IMR-90 (cell line): ENCODE measurements at regions not wholly inside any gene's neighbourhood (a gene's known extent, or its start where the extent isn't known, plus 50 kb on each side); places are given as distances from the start of the nearest gene placed in this dataset.

Experiments used
- ATAC-seq: fragments of 200-7000 bp; cut with Tn5 transposase; 2 replicates; pipeline ENCODE4 v1.9.1; 2020; ENCODE audit warnings: low read depth, mild to moderate bottlenecking, moderate library complexity
- BruUV-seq: library from RNA; stranded (reverse); fragments of 400-500 nt; replicated peaks from 2 replicates; lab custom pipeline; 2021; lab: Mats Ljungman, UMichigan
- CTCF ChIA-PET: fragments of 300-600 bp; formaldehyde crosslinking; extraction: SDS; loops from one replicate; lab custom pipeline; 2021; ENCODE audit warnings: antibody characterized with exemption; lab: Yijun Ruan, JAX
- POLR2A ChIA-PET: fragments of 300-600 bp; sonication (Branson Sonifier 250); formaldehyde crosslinking; loops from one replicate; lab custom pipeline; 2022; ENCODE audit warnings: antibody characterized with exemption; ENCODE audit not compliant: unreplicated experiment; lab: Charles Lee
- DNase-seq: peaks from one replicate; pipeline ENCODE4 v3.0.0; 2013
- H2AFZ ChIP-seq: replicated peaks from 2 replicates; pipeline ENCODE3; 2013; ENCODE audit warnings: low read length, mild to moderate bottlenecking; ENCODE audit not compliant: poor library complexity
- H2AK5ac ChIP-seq: 2 replicates; pipeline ENCODE4 v1.6.1; 2013; ENCODE audit warnings: low read depth, low read length, inconsistent platforms
- H2AK9ac ChIP-seq: replicated peaks from 2 replicates; pipeline ENCODE3; 2013; ENCODE audit warnings: mild to moderate bottlenecking, low read depth, low read length, moderate library complexity; ENCODE audit not compliant: poor library complexity
- H2BK120ac ChIP-seq: 2 replicates; pipeline ENCODE4 v1.6.1; 2013; ENCODE audit warnings: low read depth, low read length, inconsistent platforms
- H2BK15ac ChIP-seq: 3 replicates; pipeline ENCODE4 v1.6.1; 2013; ENCODE audit warnings: low read depth, low read length, inconsistent platforms
- H2BK20ac ChIP-seq: 2 replicates; pipeline ENCODE4 v1.6.1; 2013; ENCODE audit warnings: low read depth, mild to moderate bottlenecking, inconsistent platforms, low read length, moderate library complexity
- H2BK5ac ChIP-seq: 2 replicates; pipeline ENCODE4 v1.6.1; 2013; ENCODE audit warnings: mild to moderate bottlenecking, low read depth, low read length, inconsistent platforms; ENCODE audit not compliant: poor library complexity, severe bottlenecking
- H3K14ac ChIP-seq: replicated peaks from 2 replicates; pipeline ENCODE4 v1.6.1; 2013; ENCODE audit warnings: low read depth, low read length, inconsistent platforms
- H3K18ac ChIP-seq: 2 replicates; pipeline ENCODE4 v1.6.1; 2013; ENCODE audit warnings: low read depth, low read length, control low read depth
- H3K23ac ChIP-seq: 2 replicates; pipeline ENCODE4 v1.6.1; 2013; ENCODE audit warnings: low read depth, low read length, inconsistent platforms
- H3K27ac ChIP-seq: 2 replicates; pipeline ENCODE4 v1.5.1; 2013; ENCODE audit warnings: mild to moderate bottlenecking, control low read depth, low read length; ENCODE audit not compliant: insufficient read depth
- H3K27me3 ChIP-seq: 2 replicates; pipeline ENCODE4 v1.6.1; 2013; ENCODE audit warnings: low read length; ENCODE audit not compliant: control insufficient read depth, insufficient read depth
- H3K36me3 ChIP-seq: 2 replicates; pipeline ENCODE4 v1.6.1; 2013; ENCODE audit warnings: low read length, mixed read lengths; ENCODE audit not compliant: control insufficient read depth, insufficient read depth
- H3K4ac ChIP-seq: 2 replicates; pipeline ENCODE4 v1.6.1; 2013; ENCODE audit warnings: low read depth, low read length, inconsistent platforms
- H3K4me1 ChIP-seq: 2 replicates; pipeline ENCODE4 v1.6.1; 2013; ENCODE audit warnings: low read length, mixed read lengths; ENCODE audit not compliant: control insufficient read depth, insufficient read depth
- H3K4me2 ChIP-seq: 2 replicates; pipeline ENCODE4 v1.6.1; 2013; ENCODE audit warnings: low read depth, mild to moderate bottlenecking, control low read depth, low read length, moderate library complexity
- H3K4me3 ChIP-seq: 2 replicates; pipeline ENCODE4 v1.5.1; 2013; ENCODE audit warnings: low read depth, mild to moderate bottlenecking, control low read depth, low read length, moderate library complexity; ENCODE audit not compliant: insufficient read depth
- H3K56ac ChIP-seq: 2 replicates; pipeline ENCODE4 v1.6.1; 2013; ENCODE audit warnings: low read length, inconsistent platforms; ENCODE audit not compliant: insufficient read depth; ENCODE audit errors: extremely low read depth
- H3K79me1 ChIP-seq, 2 experiments: 2 replicates each; pipeline ENCODE4 v1.6.1; 2013; ENCODE audit warnings: low read length in 2 of 2, inconsistent platforms in 1 of 2, low read depth in 1 of 2
- H3K9ac ChIP-seq: 2 replicates; pipeline ENCODE4 v1.6.1; 2013; ENCODE audit warnings: low read depth, low read length, control low read depth
- H3K9me1 ChIP-seq: 2 replicates; pipeline ENCODE4 v1.6.1; 2013; ENCODE audit warnings: low read length, inconsistent platforms; ENCODE audit not compliant: insufficient read depth
- H3K9me3 ChIP-seq: 2 replicates; pipeline ENCODE4 v1.6.1; 2013; ENCODE audit warnings: low read length; ENCODE audit not compliant: control insufficient read depth, insufficient read depth
- H4K20me1 ChIP-seq: 2 replicates; pipeline ENCODE4 v1.6.1; 2013; ENCODE audit warnings: low read length, inconsistent platforms; ENCODE audit not compliant: insufficient read depth
- H4K5ac ChIP-seq: 2 replicates; pipeline ENCODE4 v1.6.1; 2013; ENCODE audit warnings: mild to moderate bottlenecking, low read depth, low read length, control low read depth
- H4K8ac ChIP-seq, 2 experiments: 2 replicates each; pipeline ENCODE4 v1.6.1; 2013; ENCODE audit warnings: low read depth in 2 of 2, low read length in 2 of 2, control low read depth in 1 of 2, inconsistent platforms in 1 of 2
- H4K91ac ChIP-seq: 2 replicates; pipeline ENCODE4 v1.6.1; 2013; ENCODE audit warnings: low read depth, low read length, inconsistent platforms; ENCODE audit not compliant: insufficient read depth
- BHLHE40 ChIP-seq: fragments of 150-350 bp; IDR thresholded peaks from 2 replicates; pipeline ENCODE4 v1.6.1; 2016; ENCODE audit warnings: mild to moderate bottlenecking, low read depth, low read length
- CEBPB ChIP-seq: IDR thresholded peaks from 2 replicates; pipeline ENCODE4 v1.6.1; 2012; ENCODE audit warnings: low read depth, low read length, improper control_type of control experiment
- FOS ChIP-seq: fragments of 150-350 bp; IDR thresholded peaks from 2 replicates; pipeline ENCODE4 v1.6.1; 2016; ENCODE audit warnings: low read depth, low read length
- MAFK ChIP-seq: IDR thresholded peaks from 2 replicates; pipeline ENCODE4 v1.6.1; 2012; ENCODE audit warnings: low read depth, low read length, improper control_type of control experiment
- MAZ ChIP-seq: IDR thresholded peaks from 2 replicates; pipeline ENCODE4 v1.6.1; 2012; ENCODE audit warnings: low read depth, mild to moderate bottlenecking, low read length, improper control_type of control experiment, moderate library complexity, borderline replicate concordance
- MXI1 ChIP-seq: IDR thresholded peaks from 2 replicates; pipeline ENCODE4 v1.6.1; 2012; ENCODE audit warnings: low read depth, mild to moderate bottlenecking, low read length, moderate library complexity, borderline replicate concordance
- NFE2L2 ChIP-seq: fragments of 150-350 bp; IDR thresholded peaks from 2 replicates; pipeline ENCODE4 v1.6.1; 2016; ENCODE audit warnings: low read depth, mild to moderate bottlenecking, low read length
- POLR2A ChIP-seq: IDR thresholded peaks from 2 replicates; pipeline ENCODE4 v1.6.1; 2012; ENCODE audit warnings: mild to moderate bottlenecking, low read depth, low read length
- RAD21 ChIP-seq: IDR thresholded peaks from 2 replicates; pipeline ENCODE4 v1.6.1; 2012; ENCODE audit warnings: low read length, improper control_type of control experiment
- RCOR1 ChIP-seq: IDR thresholded peaks from 2 replicates; pipeline ENCODE4 v1.6.1; 2012; ENCODE audit warnings: mild to moderate bottlenecking, low read length, improper control_type of control experiment; ENCODE audit not compliant: insufficient replicate concordance
- RFX5 ChIP-seq: IDR thresholded peaks from 2 replicates; pipeline ENCODE4 v1.8.0; 2012; ENCODE audit warnings: low read depth, mild to moderate bottlenecking, low read length, moderate library complexity
- SMC3 ChIP-seq: fragments of 150-350 bp; IDR thresholded peaks from 2 replicates; pipeline ENCODE4 v1.6.1; 2016; ENCODE audit warnings: low read depth, mild to moderate bottlenecking, antibody characterized with exemption, low read length, moderate library complexity
- WGBS, 2 experiments: methylation state at CpG; one replicate each; pipeline versions ENCODE4 v1.1.5 to v1.1.7; 2013; ENCODE audit warnings: missing lambda C conversion rate in 2 of 2; ENCODE audit not compliant: insufficient read length in 1 of 2; ENCODE audit errors: extremely low coverage in 2 of 2; 5-methylcytosine and 5-hydroxymethylcytosine counted together
- dilution Hi-C: fragments of 300-500 bp; cut with HindIII; formaldehyde crosslinking; loops from one replicate; pipeline ENCODE4 v1.14.3; 2018; ENCODE audit warnings: low sequenced_read_pairs; ENCODE audit not compliant: unreplicated experiment
- in situ Hi-C: fragments of 300-500 bp; cut with MboI; formaldehyde crosslinking; loops from 3 replicates; pipeline ENCODE4 v1.14.3; 2019; ENCODE audit warnings: low sequenced_read_pairs, inconsistent platforms, mixed read lengths
- intact Hi-C: fragments of 100-400 bp; cut with micrococcal nuclease; formaldehyde crosslinking; loops from 2 replicates; pipeline ENCODE4 v1.10.0; 2022
- TF ChIP-seq, protein P1 (sequence below): fragments of 150-350 bp; IDR thresholded peaks from 2 replicates; pipeline ENCODE4 v1.6.1; 2016; ENCODE audit warnings: low read depth, mild to moderate bottlenecking, low read length, moderate library complexity, borderline replicate concordance
- TF ChIP-seq, protein P2 (sequence below): fragments of 150-350 bp; IDR thresholded peaks from 2 replicates; pipeline ENCODE4 v1.6.1; 2017; ENCODE audit warnings: mild to moderate bottlenecking, antibody characterized with exemption, low read length, low read depth
- TF ChIP-seq, protein P3 (sequence below): conservative IDR thresholded peaks from 2 replicates; pipeline ENCODE4 v1.5.1; 2012; ENCODE audit warnings: mild to moderate bottlenecking, low read depth, low read length, improper control_type of control experiment

DNA sequence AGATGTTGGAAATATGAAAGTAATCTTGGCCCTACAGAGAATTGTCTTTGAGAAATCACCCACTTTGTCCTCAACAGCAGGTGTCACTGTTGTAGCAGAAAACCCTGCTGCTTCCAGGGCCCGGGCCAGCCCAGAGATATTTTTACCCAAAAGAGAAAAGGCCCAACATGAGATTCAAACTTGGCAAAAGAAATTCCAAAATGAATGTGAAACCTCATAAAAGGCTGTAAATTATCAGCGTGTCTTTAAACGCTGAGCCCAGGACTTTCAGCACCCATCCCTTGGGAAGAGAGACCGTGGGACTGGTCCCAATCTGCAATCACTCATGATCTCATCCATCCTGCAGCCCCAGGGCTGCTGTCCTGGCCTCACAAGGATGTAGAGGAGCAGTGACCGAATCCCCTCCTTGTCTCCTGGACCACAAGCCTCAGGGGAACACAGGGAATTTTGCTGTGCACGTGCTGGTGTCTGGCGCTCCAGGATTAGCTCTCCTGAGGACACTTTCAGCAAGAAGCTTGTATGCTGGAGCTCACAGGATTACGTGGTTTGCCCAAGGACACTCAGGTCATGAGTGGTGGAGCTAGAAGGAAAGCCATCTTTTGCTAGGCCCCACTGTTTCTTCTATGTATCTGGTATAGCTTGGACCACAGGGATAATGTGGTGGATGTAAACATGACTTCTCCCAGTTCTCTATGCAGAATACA, 202.1 kb downstream of the RNF144A start:
- Histone ChIP-seq H3K9ac (no peak overlapping the region), H3K56ac (no peak overlapping the region), H4K20me1 (no peaks in the 10 kb centered on the region), H3K4me1 (no peaks in the 10 kb centered on the region), H3K9me1 (no peaks in the 10 kb centered on the region), H3K14ac (no peak overlapping the region), H3K27ac (no peak overlapping the region), H2BK20ac (no peak overlapping the region), H4K91ac (no peak overlapping the region), H3K4me2 (no peak overlapping the region), H3K4ac (no peak overlapping the region), H3K23ac (no peak overlapping the region), H3K18ac (no peak overlapping the region), H2AK9ac (no peak overlapping the region), H2BK15ac (no peak overlapping the region), H4K5ac (no peak overlapping the region), H4K8ac (no peak overlapping the region), H3K4me3 (no peak overlapping the region), H3K9me3 (no peaks in the 10 kb centered on the region), H3K79me1 (no peaks in the 10 kb centered on the region), H3K27me3 (no peaks in the 10 kb centered on the region), H2BK120ac (no peak overlapping the region), H2AFZ (no peak overlapping the region), H2BK5ac (no peak overlapping the region), H2AK5ac (no peak overlapping the region), H3K36me3 (no peaks in the 10 kb centered on the region)
- TF ChIP-seq FOS = no peak
- no peak for TF ChIP-seq MAZ
- TF ChIP-seq RCOR1 = no peak
- TF ChIP-seq BHLHE40 = no peak
- no peak for TF ChIP-seq NFE2L2
- TF ChIP-seq CEBPB = no peak
- TF ChIP-seq POLR2A = no peak
- TF ChIP-seq RAD21 = peak; percentile 41
- TF ChIP-seq MXI1 = no peak
- TF ChIP-seq MAFK = no peak
- TF ChIP-seq, protein P1, sequence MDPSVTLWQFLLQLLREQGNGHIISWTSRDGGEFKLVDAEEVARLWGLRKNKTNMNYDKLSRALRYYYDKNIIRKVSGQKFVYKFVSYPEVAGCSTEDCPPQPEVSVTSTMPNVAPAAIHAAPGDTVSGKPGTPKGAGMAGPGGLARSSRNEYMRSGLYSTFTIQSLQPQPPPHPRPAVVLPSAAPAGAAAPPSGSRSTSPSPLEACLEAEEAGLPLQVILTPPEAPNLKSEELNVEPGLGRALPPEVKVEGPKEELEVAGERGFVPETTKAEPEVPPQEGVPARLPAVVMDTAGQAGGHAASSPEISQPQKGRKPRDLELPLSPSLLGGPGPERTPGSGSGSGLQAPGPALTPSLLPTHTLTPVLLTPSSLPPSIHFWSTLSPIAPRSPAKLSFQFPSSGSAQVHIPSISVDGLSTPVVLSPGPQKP = no peak
- TF ChIP-seq, protein P2, sequence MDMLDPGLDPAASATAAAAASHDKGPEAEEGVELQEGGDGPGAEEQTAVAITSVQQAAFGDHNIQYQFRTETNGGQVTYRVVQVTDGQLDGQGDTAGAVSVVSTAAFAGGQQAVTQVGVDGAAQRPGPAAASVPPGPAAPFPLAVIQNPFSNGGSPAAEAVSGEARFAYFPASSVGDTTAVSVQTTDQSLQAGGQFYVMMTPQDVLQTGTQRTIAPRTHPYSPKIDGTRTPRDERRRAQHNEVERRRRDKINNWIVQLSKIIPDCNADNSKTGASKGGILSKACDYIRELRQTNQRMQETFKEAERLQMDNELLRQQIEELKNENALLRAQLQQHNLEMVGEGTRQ = no peak
- TF ChIP-seq SMC3 = peak; percentile 30; the same call in 1 of the 2 replicates
- TF ChIP-seq RFX5 = no peak
- TF ChIP-seq, protein P3, sequence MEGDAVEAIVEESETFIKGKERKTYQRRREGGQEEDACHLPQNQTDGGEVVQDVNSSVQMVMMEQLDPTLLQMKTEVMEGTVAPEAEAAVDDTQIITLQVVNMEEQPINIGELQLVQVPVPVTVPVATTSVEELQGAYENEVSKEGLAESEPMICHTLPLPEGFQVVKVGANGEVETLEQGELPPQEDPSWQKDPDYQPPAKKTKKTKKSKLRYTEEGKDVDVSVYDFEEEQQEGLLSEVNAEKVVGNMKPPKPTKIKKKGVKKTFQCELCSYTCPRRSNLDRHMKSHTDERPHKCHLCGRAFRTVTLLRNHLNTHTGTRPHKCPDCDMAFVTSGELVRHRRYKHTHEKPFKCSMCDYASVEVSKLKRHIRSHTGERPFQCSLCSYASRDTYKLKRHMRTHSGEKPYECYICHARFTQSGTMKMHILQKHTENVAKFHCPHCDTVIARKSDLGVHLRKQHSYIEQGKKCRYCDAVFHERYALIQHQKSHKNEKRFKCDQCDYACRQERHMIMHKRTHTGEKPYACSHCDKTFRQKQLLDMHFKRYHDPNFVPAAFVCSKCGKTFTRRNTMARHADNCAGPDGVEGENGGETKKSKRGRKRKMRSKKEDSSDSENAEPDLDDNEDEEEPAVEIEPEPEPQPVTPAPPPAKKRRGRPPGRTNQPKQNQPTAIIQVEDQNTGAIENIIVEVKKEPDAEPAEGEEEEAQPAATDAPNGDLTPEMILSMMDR = peak; percentile 40
- ChIA-PET POLR2A (no interaction called here), CTCF (no interaction called here)
- intact Hi-C loops = no loop called here
- 0% methylated on average over 1 of the region's 8 CpGs; no CpG with 5 or more reads in 1 of the 2 experiments for WGBS, 2 experiments
- DNase-seq (peak; percentile 13), ATAC-seq (peak; percentile 51; the same call in 1 of the 2 replicates)
- BruUV-seq = no TSS peak
- in situ Hi-C loops = loop anchor here (25.0 kb wide), 1 partner anchor 1568 kb away; the partner anchor contains the start of gene ID2
- dilution Hi-C loops = no loop called here
